ENCODE measurements at regions not wholly inside any gene's neighbourhood (a gene's known extent, or its start where the extent isn't known, plus 50 kb on each side); places are given as distances from the start of the nearest gene placed in this dataset.

GRCh38 chr21:24045775-24046215 is 1561.5 kb downstream of the MRPL39 start:
- DNase-seq: peak; percentile 88

DNA sequence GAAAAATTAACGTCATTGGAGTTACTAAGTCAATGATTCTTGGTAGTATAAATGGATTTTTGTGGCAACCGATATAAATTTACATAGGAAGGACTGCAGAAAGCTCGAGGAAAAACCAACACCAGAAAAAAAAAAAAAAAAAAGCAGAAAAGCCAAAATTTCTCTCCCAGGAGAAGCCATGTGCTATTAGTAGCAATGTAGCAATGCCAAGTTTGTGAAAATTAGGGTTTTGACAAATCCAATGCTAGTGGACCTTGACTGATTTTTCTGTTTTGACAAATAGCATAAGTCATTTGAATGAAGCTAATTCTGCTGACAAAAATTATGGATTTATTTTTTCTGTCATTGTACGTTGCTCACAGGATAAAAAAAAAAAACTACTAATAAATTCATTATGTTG is 1561.9 kb downstream of the MRPL39 start:
- DNase-seq: no peak

GRCh38 chr21:24042687-24043086 is 1564.6 kb downstream of the MRPL39 start:
- no peak for DNase-seq

GRCh38 chr21:24032709-24033232 is 1574.5 kb downstream of the MRPL39 start:
- DNase-seq: no peak

- no peak for DNase-seq
Observed at GRCh38 chr21:24027396-24027795, 1579.9 kb downstream of the MRPL39 start.

GRCh38 chr21:24025101-24025500 is 1582.2 kb downstream of the MRPL39 start:
- no peak for DNase-seq

DNA sequence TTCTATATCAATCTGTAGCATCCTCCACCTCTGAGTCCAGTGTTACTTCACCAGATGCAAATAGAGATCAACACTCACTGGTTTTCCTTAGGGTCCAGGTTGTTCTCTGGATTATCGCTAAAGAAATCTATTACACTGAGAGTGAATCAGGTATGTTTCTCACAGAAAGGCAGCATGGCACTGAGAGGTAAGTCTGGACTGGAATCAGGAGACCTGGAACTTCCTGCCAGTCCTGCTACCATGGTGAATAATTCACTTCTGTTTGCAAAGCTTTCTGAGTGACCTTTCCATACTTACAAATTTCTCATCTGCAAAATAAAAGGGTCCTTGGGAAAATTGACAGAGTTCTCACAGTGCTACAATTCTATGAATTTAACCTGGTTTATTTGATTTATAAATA is 1583.3 kb downstream of the MRPL39 start:
- DNase-seq: no peak

- no peak for DNase-seq
Observed at GRCh38 chr21:24023402-24023801, 1583.9 kb downstream of the MRPL39 start.

GRCh38 chr21:24014381-24014780 is 1592.9 kb downstream of the MRPL39 start:
- DNase-seq: no peak

- no peak for DNase-seq
Observed at GRCh38 chr21:24011087-24011486, 1596.2 kb downstream of the MRPL39 start.

- DNase-seq: no peak
Observed at GRCh38 chr21:24007592-24007991, 1599.7 kb downstream of the MRPL39 start.

- DNase-seq: no peak
Observed at GRCh38 chr21:23986987-23987386, 1620.3 kb downstream of the MRPL39 start.

DNA sequence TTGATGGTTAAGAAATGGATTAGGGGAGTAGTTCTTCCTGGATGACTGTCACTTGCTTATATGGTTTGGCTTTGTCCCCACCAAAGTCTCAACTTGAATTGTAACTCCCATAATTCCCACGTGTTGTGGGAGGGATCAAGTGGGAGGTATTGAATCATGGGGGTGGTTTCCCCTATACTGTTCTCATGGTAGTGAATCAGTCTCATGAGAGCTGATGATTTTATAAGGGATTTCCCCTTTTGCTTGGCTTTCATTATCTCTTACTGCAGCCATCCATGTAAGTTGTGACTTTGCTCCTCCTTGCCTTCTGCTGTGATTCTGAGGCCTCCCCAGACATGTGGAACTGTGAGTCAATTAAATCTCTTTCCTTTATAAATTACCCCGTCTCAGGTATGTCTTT is 1621.1 kb downstream of the MRPL39 start:
- DNase-seq: no peak

DNA sequence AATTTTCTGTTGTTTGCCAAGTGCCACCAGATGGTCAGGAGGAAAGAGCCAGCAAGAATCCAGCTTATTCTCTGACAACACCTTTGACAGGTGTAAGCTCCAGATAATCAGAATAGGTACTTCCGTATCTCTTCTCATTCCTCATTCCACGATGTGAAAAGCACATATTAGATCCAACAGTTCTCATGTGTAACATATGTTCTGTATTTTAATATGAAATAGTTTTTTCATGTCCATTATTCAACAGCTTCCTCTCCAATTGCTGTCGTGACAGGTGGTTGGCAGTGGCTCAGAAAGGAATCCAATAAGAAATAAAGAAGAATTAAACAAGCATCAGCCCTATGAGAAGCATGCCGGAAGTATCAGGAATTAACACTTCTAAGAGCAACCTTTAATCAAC is 1624.7 kb downstream of the MRPL39 start:
- no peak for DNase-seq

DNA sequence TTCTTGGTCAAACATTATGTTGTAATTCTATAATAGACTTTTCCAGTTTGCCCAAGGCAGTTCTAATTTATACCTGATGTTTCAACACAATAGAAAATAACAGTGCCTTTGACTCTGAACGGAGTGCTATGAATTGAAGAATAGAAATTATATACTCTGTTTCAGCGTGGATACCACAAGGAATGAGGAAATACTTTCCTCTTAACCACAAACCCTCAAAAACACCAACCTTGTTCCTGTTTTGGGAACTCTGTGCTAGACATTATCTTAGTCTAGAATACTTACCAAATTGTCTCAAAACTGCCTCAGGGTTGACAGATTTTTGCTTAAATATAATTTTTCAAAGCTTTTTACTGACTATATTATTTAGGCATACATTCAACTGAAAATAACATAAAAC is 1629.3 kb downstream of the MRPL39 start:
- no peak for DNase-seq

DNA sequence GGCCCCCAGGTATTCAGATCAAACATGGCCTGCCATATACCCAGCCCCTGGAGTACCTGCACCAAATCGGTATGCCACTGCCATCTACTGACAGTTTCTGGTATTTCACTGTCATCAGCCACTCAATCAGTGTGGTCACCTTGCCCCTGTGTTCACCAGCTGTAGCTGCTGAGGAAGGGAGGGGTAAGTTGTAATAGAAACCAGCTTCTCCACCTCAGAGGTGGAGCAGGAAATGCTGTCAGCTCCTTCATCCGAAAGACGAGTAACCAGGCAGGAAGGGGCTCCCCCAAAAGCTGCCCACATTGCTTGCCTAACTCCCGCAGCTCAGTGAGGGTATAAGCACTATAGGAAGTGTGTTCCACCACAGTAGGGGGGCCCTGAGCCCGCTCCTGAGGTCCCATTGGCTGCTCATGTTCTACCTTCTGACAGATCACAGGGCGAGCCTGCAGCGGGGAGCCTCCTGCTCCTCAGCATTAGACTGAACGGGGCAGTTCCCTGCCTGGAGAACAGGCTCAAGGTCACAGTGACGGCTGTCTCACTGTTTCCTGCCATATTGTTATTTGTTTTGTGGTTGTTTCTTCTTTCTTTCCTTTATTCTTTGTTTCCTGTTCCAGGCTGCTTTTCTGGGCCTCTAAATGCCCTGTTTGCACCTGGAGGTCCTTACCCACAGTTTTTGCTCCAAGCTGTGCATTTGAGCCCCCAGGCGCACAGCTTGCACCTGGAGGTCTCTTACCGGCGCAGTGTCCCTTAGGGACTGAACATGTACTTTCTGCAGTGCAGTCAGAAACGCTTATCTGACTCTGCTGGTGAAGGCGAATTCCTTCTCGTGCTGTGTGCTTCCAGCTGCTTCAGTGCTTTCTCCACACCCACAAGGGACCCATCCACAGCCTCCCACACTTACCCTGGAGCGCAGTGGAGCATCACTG is 1638.3 kb downstream of the MRPL39 start:
- no peak for DNase-seq

DNA sequence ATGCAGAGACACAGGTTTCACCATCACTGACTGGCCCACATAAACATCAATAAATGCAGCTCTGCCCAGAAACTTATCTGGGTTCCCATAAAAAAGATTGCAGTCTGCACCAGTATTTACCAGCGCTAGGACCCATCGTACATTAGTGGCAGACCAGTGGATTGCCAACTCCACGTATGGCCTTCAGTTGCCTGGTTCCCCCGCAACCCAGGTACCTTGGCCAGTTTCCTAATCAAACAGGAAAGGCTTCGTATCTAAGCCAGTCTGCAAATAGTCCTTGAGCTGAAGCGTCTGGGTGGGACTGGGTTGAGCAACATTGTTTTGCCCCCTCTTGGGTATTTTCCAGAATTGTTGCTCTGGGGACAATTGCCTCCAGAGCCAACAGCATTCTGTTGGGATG is 1639.3 kb downstream of the MRPL39 start:
- no peak for DNase-seq

- DNase-seq: no peak
Observed at GRCh38 chr21:23963454-23963853, 1643.8 kb downstream of the MRPL39 start.

GRCh38 chr21:23960769-23961168 is 1646.5 kb downstream of the MRPL39 start:
- no peak for DNase-seq

- DNase-seq: no peak
Observed at GRCh38 chr21:23955135-23955843, 1652.0 kb downstream of the MRPL39 start.

- DNase-seq: no peak
Observed at GRCh38 chr21:23952269-23952668, 1655.0 kb downstream of the MRPL39 start.

- DNase-seq: no peak
Observed at GRCh38 chr21:23951251-23951650, 1656.0 kb downstream of the MRPL39 start.

DNA sequence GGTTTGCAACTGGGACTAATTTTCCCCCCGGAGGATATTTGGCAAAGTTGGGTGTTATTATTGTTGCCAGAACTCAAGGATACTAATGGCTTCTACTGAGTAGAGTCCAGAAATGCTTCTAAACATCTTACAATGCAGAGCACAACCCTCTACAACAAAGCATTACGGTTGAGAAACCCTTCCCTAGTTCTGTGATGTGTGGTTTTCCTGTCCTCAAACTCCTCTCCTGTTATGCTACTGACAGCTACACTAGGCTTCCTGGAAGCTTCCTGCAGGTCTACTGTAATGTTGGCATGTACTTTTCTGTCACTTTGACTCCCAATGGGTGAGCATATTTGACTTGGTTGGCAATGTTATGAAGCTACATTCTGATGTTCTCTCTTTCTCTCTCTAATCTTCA is 1656.9 kb downstream of the MRPL39 start:
- no peak for DNase-seq

DNA sequence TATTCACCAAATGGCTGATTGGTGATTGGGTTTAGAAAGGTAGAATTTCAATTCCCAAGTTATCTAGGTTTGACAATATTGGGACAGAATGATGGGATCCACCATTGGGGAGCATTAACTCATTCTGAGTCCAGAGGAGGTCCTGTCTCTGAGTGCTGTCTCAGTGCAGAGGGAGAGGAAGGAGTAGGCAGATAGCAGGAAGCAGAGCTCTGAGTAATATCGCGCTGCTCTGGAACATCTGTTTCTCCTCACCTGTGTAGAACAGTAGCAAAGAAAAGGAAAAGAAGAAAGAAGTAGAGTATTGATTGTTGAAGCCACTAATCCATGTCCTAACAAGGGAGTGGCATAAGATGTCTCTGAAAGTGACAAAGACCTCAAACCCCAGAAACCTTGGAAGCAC is 1657.8 kb downstream of the MRPL39 start:
- no peak for DNase-seq

Measured in right hindlimb (tissue), 1 donor.